ENCODE measurements at regions not wholly inside any gene's neighbourhood (a gene's known extent, or its start where the extent isn't known, plus 50 kb on each side); places are given as distances from the start of the nearest gene placed in this dataset.

DNA sequence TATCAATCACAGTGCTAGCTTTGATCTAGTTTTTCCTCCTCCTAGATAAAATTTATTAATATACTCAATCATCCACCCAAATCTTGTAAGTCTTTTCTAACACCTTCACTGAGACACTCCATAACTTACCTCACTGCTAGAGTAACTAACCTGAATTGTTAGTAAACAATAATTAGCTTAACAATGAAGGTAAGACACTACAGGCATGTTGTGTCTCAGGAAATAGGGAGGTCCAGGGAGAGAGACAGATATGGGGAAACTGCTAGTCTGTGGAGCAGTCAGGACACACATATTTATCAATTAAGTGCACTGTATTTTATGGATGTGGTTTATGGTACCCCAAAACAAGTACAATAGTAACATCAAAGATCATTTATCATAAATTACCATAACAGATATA lies 94.2 kb upstream of the SSTR1 start:
- H3K4me3 ChIP-seq (replicated peaks; ENCODE audit: low read depth, low read length), result no peak overlapping the region
- TF ChIP-seq, protein P1, sequence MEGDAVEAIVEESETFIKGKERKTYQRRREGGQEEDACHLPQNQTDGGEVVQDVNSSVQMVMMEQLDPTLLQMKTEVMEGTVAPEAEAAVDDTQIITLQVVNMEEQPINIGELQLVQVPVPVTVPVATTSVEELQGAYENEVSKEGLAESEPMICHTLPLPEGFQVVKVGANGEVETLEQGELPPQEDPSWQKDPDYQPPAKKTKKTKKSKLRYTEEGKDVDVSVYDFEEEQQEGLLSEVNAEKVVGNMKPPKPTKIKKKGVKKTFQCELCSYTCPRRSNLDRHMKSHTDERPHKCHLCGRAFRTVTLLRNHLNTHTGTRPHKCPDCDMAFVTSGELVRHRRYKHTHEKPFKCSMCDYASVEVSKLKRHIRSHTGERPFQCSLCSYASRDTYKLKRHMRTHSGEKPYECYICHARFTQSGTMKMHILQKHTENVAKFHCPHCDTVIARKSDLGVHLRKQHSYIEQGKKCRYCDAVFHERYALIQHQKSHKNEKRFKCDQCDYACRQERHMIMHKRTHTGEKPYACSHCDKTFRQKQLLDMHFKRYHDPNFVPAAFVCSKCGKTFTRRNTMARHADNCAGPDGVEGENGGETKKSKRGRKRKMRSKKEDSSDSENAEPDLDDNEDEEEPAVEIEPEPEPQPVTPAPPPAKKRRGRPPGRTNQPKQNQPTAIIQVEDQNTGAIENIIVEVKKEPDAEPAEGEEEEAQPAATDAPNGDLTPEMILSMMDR (IDR thresholded peaks at IDR 0.05; ENCODE audit: low read depth, low read length, missing control alignments), result no peak
- DNase-seq (ENCODE audit: extremely low read depth, low read depth), result no peak

DNA sequence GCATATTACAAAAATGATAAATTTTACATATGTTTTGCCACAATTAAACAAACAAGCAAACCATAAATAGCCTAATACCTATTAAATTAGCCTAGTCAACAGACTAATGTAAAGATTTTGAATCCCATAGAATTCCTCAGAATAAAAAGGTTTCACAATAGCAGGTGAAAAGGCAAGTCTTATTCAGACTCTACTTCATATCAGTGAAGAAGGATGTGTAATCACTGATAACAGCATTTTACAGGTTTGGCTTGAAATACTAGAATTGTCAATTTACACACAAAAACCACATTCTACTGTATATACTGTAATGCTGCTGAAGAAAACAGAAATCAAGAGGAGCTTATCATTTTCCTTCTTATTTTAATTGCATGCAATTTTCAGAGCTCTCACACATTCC lies 90.8 kb upstream of the SSTR1 start:
- no peak overlapping the region for H3K4me3 ChIP-seq (replicated peaks; ENCODE audit: low read depth, low read length)
- TF ChIP-seq, protein P1 (IDR thresholded peaks at IDR 0.05; ENCODE audit: low read depth, low read length, missing control alignments), result no peak
- no peak for DNase-seq (ENCODE audit: extremely low read depth, low read depth)

DNA sequence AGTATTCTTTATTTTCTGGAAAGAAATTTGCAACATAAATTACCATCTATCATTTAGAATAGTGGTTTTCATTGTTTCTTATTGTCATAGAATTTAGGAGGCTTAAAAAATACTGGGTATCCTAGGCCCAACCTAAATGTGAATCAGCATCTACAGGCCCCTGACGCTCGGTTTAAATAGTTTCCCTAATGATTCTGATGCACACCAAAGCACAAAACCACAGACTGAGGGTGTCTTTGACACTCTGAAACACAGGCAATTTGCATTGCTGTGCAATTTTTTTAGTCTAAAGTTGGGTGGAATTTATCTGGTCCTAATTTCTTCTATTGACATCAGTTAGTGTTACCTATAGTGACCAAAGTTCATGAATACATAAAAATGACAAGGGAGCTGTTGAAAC lies 87.6 kb upstream of the SSTR1 start:
- DNase-seq (ENCODE audit: extremely low read depth, low read depth), result no peak
- TF ChIP-seq, protein P1 (IDR thresholded peaks at IDR 0.05; ENCODE audit: low read depth, low read length, missing control alignments), result no peak
- H3K4me3 ChIP-seq (replicated peaks; ENCODE audit: low read depth, low read length), result no peak overlapping the region

DNA sequence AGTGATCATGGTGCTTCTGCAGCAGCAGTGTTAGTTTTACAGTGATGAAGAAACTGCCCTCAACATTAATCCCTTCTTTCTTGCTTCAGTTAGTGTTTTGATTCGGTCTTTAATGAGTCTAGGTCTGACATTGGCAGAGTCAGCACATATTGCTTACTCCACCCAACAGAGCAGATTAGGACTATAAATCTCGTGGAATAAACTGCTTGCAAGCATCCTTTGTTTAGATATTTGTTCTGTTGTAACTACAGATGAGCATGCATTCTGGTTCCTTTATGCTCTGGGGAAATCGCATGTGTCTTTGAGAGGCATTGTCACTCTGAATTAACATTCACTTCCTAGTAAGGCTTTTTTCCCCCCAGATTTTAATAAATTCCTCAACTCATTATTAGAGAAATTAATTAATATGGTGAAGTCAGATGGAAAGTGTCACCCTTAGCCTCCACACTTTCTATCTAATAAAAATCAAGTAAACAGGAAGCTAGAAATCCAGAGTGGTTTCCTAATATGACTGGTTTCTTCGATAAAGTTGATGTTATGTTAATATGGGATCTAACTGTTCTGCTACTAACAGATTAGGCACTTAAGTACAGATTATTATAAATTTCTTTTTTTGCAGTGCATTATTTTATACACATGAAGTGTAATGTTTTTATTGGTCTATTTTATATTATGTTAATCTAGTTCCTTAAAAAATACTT lies 86.2 kb upstream of the SSTR1 start:
- no peak for DNase-seq (ENCODE audit: extremely low read depth, low read depth)
- no peak overlapping the region for H3K4me3 ChIP-seq (replicated peaks; ENCODE audit: low read depth, low read length)
- TF ChIP-seq, protein P1 (IDR thresholded peaks at IDR 0.05; ENCODE audit: low read depth, low read length, missing control alignments), result no peak

DNA sequence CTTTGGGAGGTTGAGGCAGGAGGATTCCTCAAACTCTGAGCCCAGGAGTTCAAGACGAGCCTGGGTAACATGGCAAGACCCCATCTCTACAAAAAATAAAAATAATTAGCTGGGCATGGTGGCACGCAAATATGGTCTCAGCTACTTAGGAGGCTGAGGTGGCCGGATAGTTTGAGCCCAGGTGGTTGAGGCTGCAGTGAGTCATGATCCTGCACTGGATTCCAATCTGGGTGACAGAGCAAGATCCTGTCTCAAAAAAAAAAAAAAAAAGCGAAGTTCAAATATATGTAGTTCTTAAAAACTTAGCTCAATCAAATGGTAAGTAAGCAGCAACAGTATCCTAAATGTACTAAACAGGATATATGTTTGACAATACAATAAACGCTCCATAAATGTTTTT lies 85.5 kb upstream of the SSTR1 start:
- TF ChIP-seq, protein P1 (IDR thresholded peaks at IDR 0.05; ENCODE audit: low read depth, low read length, missing control alignments), result no peak
- DNase-seq (ENCODE audit: extremely low read depth, low read depth), result no peak
- H3K4me3 ChIP-seq (replicated peaks; ENCODE audit: low read depth, low read length), result no peak overlapping the region

DNA sequence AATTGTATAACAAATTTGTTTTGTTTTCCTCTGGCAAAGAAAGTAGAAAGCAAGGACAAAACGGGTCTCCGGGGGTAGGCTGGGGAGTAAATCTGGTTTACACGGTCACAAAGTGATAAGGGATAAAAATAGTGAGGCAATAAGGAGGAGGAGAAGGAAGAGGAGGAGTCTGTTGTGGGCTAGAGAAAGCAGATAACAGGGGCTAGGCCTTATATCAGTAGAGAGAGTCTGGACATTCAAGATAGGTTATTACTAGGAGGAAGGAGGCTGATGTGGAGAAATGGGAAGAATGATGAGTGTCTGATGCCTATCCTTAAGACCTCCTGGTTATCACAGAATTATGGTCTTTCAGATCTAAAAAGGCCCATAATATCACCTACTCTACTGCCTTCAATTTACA lies 83.2 kb upstream of the SSTR1 start:
- H3K4me3 ChIP-seq (replicated peaks; ENCODE audit: low read depth, low read length), result no peak overlapping the region
- no peak for DNase-seq (ENCODE audit: extremely low read depth, low read depth)
- TF ChIP-seq, protein P1 (IDR thresholded peaks at IDR 0.05; ENCODE audit: low read depth, low read length, missing control alignments), result no peak

Measured in HFF-Myc (cell line).